HL-60 (cell line): ENCODE measurements at regions not wholly inside any gene's neighbourhood (a gene's known extent, or its start where the extent isn't known, plus 50 kb on each side); places are given as distances from the start of the nearest gene placed in this dataset.

ENCODE experiments used
- GABPA ChIP-seq: IDR thresholded peaks from 2 replicates; pipeline ENCODE4 v1.6.1; 2012; ENCODE audit warnings: low read depth
- POLR2AphosphoS5 ChIP-seq: IDR thresholded peaks from 2 replicates; pipeline ENCODE4 v1.6.1; 2012; ENCODE audit warnings: low read depth
- SPI1 ChIP-seq: IDR thresholded peaks from 2 replicates; pipeline ENCODE4 v1.6.1; 2012; ENCODE audit warnings: low read depth, mild to moderate bottlenecking, borderline replicate concordance
- TF ChIP-seq, protein P1 (sequence below): IDR thresholded peaks from one replicate; pipeline ENCODE4 v1.5.1; 2011; ENCODE audit warnings: low read length, control low read depth, inconsistent platforms; ENCODE audit not compliant: insufficient read depth
- TF ChIP-seq, protein P2 (sequence below): IDR thresholded peaks from 2 replicates; pipeline ENCODE4 v1.6.1; 2012; ENCODE audit warnings: low read depth; ENCODE audit not compliant: insufficient replicate concordance

DNA sequence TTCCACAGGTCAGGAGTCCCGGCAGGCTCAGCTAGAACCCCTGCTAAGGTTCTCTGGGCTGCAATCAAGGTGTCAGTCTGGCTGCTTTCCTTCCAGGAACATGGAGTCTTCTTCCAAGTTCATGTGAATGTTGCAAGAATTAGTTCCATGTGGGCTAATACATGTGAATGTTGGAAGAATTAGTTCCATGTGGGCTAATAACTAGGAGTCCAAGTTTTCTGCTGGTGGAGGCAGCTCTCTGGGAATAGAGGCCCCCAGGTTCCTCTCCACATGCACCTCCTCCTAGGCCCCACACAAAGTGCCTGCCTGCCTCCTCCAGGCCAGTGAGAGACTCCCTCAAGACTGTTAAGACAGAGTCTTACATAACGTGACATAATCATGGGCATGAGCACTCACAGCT, 140.8 kb upstream of the SLC35G4 start:
- TF ChIP-seq, protein P1, sequence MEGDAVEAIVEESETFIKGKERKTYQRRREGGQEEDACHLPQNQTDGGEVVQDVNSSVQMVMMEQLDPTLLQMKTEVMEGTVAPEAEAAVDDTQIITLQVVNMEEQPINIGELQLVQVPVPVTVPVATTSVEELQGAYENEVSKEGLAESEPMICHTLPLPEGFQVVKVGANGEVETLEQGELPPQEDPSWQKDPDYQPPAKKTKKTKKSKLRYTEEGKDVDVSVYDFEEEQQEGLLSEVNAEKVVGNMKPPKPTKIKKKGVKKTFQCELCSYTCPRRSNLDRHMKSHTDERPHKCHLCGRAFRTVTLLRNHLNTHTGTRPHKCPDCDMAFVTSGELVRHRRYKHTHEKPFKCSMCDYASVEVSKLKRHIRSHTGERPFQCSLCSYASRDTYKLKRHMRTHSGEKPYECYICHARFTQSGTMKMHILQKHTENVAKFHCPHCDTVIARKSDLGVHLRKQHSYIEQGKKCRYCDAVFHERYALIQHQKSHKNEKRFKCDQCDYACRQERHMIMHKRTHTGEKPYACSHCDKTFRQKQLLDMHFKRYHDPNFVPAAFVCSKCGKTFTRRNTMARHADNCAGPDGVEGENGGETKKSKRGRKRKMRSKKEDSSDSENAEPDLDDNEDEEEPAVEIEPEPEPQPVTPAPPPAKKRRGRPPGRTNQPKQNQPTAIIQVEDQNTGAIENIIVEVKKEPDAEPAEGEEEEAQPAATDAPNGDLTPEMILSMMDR = no peak
- TF ChIP-seq POLR2AphosphoS5 (no peak), GABPA (no peak), SPI1 (no peak)
- TF ChIP-seq, protein P2, sequence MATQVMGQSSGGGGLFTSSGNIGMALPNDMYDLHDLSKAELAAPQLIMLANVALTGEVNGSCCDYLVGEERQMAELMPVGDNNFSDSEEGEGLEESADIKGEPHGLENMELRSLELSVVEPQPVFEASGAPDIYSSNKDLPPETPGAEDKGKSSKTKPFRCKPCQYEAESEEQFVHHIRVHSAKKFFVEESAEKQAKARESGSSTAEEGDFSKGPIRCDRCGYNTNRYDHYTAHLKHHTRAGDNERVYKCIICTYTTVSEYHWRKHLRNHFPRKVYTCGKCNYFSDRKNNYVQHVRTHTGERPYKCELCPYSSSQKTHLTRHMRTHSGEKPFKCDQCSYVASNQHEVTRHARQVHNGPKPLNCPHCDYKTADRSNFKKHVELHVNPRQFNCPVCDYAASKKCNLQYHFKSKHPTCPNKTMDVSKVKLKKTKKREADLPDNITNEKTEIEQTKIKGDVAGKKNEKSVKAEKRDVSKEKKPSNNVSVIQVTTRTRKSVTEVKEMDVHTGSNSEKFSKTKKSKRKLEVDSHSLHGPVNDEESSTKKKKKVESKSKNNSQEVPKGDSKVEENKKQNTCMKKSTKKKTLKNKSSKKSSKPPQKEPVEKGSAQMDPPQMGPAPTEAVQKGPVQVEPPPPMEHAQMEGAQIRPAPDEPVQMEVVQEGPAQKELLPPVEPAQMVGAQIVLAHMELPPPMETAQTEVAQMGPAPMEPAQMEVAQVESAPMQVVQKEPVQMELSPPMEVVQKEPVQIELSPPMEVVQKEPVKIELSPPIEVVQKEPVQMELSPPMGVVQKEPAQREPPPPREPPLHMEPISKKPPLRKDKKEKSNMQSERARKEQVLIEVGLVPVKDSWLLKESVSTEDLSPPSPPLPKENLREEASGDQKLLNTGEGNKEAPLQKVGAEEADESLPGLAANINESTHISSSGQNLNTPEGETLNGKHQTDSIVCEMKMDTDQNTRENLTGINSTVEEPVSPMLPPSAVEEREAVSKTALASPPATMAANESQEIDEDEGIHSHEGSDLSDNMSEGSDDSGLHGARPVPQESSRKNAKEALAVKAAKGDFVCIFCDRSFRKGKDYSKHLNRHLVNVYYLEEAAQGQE = no peak
